ENCODE measurements at regions not wholly inside any gene's neighbourhood (a gene's known extent, or its start where the extent isn't known, plus 50 kb on each side); places are given as distances from the start of the nearest gene placed in this dataset.
"Not testable (repeated sequence)": the region's sequence is repeated elsewhere in the genome, so short reads cannot be mapped to it uniquely, and the experiment has no call there.

GRCh38 chr2:66242099-66242789 lies 192.7 kb upstream of the MEIS1 start:
- DNase-seq = no peak

- no peak for DNase-seq
Observed at GRCh38 chr2:66240286-66240685, 194.6 kb upstream of the MEIS1 start.

- no peak for DNase-seq
Observed at GRCh38 chr2:66239655-66240054, 195.3 kb upstream of the MEIS1 start.

- DNase-seq = no peak
Observed at GRCh38 chr2:66237803-66238379, 197.0 kb upstream of the MEIS1 start.

- no peak for DNase-seq
Observed at GRCh38 chr2:66236816-66237802, 197.8 kb upstream of the MEIS1 start.

- DNase-seq = no peak
Observed at GRCh38 chr2:66236067-66236685, 198.7 kb upstream of the MEIS1 start.

- no peak for DNase-seq
Observed at GRCh38 chr2:66235428-66235827, 199.5 kb upstream of the MEIS1 start.

- DNase-seq = no peak
Observed at GRCh38 chr2:66233981-66234380, 200.9 kb upstream of the MEIS1 start.

- DNase-seq = no peak
Observed at GRCh38 chr2:66228128-66228547, 206.8 kb upstream of the MEIS1 start.

- no peak for DNase-seq
Observed at GRCh38 chr2:66217039-66217585, 217.8 kb upstream of the MEIS1 start.

- no peak for DNase-seq
Observed at GRCh38 chr2:66212749-66213148, 222.2 kb upstream of the MEIS1 start.

GRCh38 chr2:66202586-66202985 lies 232.3 kb upstream of the MEIS1 start:
- DNase-seq = no peak

GRCh38 chr2:66201242-66201641 lies 233.7 kb upstream of the MEIS1 start:
- no peak for DNase-seq

- DNase-seq = no peak
Observed at GRCh38 chr2:66198873-66199272, 236.1 kb upstream of the MEIS1 start.

GRCh38 chr2:66192888-66193287 lies 242.0 kb upstream of the MEIS1 start:
- no peak for DNase-seq

GRCh38 chr2:66191311-66191710 lies 243.6 kb upstream of the MEIS1 start:
- no peak for DNase-seq

- DNase-seq = no peak
Observed at GRCh38 chr2:66189553-66189952, 245.4 kb upstream of the MEIS1 start.

GRCh38 chr2:66186537-66186936 lies 248.4 kb upstream of the MEIS1 start:
- no peak for DNase-seq

GRCh38 chr2:66185497-66186054 lies 249.3 kb upstream of the MEIS1 start:
- no peak for DNase-seq

- DNase-seq = not testable (repeated sequence)
Observed at GRCh38 chr2:66177128-66177796, 257.7 kb upstream of the MEIS1 start.

GRCh38 chr2:66174491-66174890 lies 260.4 kb upstream of the MEIS1 start:
- no peak for DNase-seq

- no peak for DNase-seq
Observed at GRCh38 chr2:66173645-66174044, 261.3 kb upstream of the MEIS1 start.

All from stimulated activated CD4-positive, alpha-beta T cell treated with anti-CD3 and anti-CD28 coated beads, Interleukin-2, amount 100 ng/mL, for 24 hours (primary cell).